HG02642 (cell line): ENCODE measurements at regions not wholly inside any gene's neighbourhood (a gene's known extent, or its start where the extent isn't known, plus 50 kb on each side); places are given as distances from the start of the nearest gene placed in this dataset.

Experiments
- ATAC-seq: cut with Tn5 transposase; IDR thresholded peaks from one replicate; pipeline ENCODE4 v1.9.1; 2021; ENCODE audit warnings: mild to moderate bottlenecking; ENCODE audit not compliant: unreplicated experiment, poor library complexity

DNA sequence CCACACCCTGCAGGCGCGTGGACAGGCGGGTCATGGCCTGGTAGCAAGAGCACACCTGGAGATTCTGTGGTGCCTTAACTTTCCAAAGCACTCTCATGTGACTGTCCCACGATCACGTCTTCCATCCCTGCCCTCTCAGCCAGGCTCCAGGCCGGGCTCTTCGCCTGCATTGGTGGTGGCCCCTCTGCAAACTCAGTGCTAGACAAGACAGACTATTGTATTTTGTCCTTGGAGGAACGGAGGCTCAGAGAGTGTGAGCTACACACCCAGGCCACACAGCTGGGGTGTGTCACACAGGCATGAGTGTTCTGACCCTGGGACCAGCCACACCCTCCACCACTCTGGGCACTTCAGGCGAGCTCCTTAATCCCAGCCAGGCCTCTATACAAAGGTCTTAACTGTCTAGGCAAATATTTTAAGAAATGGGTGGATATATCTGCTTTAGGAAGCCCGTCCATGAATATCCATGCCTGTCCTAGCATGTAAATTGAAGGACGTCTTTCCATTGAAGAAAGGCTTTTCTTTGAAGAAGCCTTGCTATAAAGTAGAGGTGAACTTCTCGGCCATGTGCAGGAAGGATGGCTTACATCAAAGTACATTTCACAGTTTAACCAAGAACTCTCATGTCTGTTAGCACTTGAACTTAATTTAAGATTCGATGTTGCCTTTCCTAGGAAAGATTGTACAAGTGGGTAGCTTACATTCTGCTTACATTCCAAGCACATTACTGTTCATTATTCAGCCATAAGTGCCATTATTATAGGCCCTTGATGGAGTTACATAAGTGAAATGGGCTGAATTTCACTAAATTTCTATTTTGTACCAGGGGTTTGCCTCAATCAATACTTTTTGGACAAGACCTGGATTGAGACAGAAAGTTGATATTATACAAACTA, 263.9 kb downstream of the DLL1 start:
- ATAC-seq: no peak

DNA sequence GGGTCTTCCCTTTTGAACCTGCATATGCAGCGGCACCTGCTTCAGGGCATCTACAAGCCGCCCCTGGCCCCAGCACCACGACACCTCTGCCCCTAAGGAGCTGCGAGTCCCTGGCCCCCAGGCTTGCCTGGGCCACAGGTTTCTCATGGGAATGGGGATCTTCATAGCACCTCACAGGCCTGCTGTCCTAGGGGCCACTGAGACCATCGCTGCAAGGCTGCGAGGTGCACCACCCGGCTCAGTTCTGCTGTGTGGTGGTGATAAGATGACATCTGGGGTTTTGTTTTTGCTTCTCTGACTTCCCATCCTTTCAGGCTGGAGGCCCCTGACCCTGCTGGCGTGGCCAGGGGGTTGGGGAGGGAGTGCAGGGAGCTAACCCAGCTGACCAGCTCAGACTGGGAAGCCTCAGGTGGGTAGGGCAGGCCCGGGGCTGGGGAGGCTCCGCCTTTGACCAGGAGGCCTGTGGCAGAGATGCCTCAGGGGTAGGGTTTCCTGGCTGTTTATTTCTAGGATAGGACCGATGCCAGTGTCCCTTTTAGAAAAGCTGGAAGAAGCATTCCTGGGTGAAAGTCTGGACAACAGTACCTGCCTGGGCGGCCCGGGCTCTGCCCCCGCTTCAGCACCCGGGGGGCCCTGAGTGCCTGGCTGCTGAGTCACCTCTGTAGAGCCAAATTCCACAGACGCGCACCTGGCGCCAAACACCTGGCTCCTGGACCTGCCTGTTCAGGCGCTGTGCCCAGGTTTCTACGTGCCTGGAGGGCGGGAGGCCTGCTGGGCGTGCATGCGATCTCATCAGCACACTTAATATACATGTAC, 264.7 kb downstream of the DLL1 start:
- ATAC-seq: no peak

DNA sequence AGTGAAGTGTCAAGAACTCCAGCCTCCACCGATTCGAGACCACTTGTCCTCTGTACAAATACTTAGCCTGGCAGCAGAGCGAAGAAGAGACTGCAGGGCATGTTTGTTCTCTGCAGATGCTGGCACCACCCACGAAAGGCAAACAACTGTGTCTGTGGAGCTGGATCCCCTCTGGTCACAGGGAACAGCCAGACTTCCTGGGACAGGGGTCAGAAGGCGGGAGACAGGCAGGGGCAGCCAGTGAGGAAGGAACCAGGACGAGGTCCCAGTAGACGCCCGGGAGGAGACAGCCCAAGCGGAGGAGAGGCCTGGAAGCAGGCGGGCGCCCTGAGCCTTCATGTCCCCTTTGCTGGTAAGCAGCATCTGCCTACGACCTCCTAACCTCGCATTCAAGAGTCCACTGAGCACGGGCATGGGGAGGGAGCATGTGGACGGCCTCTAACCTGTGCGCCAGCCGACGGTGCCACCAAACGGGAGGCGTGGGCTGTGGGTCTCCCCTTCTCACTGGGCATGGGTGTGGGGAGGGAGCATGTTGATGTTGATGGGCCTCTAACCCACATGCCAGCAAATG, 265.5 kb downstream of the DLL1 start:
- no peak for ATAC-seq

DNA sequence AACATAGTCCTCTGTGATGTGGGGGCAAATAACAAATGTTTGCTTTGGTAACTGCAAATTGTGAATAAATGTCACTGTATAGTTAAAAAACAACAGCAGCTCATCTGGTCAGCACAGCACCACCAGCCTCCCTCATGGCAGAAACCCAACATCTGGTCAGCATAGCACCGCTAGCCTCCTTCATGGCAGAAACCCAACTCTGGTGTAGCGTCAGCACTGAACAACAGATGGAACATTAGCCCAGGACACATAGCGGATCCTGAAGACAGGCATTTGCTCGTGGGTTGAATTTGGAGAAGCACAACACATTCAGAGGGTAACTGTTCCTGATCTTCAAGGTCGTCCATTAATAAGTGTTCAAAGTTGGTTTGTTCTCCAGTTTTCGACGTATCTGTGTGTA, 265.9 kb downstream of the DLL1 start:
- ATAC-seq: no peak

DNA sequence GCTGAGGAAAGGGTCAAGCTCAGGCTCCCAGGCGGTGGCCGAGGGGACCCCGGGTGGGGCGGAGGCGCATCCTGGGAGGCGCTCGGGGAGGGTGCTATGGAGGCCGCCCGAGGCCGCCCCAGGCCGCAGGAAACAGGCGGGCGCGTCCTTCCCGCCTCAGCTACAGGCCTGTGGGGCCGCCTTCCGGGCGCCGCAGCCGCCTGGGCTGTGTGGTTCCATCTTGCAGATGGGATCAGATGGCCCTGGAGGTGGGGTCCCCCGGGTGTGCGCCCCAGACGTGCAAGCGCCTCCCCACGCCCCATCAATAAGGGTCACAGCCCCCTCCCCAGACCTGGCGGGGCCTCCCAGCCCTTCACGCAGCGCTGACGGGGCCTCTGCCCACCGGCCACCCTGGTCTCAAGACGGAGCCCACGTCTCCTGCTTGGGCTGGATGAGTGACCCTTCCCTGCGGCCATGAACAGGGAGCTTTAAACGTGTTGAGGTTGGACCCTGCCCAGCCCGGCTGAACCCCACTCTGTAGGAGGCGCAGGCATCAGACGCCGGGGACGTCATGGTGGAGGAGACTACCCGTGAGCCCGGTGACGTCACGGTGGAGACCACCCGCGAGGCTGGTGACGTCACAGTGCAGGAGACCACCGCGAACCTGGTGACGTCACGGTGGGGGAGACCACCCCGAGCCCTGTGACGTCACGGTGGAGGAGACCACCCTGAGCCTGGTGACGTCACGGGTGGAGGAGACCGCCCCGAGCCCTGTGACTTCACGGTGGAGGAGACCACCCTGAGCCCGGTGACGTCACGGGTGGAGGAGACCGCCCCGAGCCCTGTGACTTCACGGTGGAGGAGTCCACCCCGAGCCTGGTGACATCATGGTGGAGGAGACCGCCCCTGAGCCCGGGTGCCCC, 267.0 kb downstream of the DLL1 start:
- no peak for ATAC-seq

DNA sequence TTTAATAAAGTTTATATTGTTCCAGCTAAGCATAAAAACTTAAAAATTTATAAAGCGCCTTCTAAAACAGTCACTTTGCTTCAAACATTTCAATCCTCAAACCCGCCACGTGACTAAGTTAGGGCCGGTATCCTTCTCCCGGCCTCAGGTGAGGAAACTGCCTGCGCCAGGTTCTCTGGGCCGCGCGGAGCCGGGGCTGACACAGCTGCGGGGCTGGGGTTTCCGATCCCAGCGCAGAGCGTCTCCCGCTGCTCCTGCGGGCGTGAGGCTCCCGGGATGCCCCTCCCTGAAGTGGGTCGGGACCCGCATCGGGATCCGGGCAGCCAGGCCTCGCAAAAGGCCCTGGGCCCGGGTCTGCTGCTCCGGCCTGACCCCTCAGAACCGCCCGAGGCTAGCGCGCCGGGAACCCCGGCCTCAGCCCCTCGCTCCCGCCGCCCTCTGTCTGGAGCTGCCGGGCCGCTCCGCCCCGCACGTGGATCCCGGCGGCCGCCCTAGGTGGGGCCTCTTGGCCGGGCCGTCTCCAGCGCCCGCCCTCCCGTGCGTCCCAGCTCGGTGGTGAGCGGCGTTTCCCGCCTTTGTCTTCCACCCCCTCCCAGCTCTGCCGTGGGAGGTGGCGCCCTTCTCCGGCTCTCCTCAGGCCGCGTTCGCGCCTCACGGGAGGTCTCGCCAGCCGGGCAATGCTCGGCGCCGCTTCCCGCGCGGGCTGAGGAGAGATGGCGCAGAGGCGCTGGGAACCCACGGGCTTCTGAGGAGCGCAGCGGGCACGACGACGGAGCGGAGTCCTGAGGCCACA, 267.9 kb downstream of the DLL1 start:
- no peak for ATAC-seq

DNA sequence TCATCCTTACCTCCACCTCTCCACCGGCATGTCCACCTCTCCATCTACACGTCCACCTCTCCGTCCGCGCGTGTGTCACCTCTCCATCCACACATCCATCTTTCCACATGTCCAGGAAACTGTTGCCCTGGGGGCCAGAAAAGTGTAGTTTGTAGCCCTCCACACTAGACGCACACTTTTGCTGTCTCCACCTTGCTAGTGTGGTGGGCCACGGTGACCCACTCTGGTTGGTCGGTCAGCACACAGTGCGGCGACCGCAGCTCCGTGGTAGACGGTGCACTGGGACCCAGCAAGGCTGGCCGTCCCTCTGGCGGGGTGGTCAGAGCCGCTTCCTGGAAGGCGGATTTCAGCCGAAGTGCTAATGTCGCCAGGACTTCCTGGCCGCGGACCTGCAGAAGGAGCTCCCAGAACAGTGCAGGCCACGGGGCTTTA, 268.6 kb downstream of the DLL1 start:
- no peak for ATAC-seq

DNA sequence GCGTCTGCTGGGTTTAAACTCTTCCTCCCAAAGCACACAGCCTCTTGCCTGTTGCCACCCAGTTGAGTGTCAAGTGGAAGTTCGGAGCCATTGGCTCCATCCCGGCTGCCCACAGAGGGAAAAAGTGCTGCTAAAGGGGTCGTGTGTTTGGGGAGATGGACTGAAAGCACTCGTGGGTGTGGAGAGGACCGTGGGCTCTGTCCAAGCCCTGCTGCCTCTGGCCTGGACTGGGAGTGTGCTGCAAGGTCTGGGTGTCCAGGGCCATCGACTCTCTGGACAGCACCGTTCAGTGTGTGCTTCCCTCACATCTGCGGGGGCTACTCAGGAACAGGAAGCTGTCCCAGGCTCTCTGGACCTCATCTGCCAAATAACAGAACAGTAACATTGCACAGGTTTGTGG, 269.3 kb downstream of the DLL1 start:
- ATAC-seq: no peak

DNA sequence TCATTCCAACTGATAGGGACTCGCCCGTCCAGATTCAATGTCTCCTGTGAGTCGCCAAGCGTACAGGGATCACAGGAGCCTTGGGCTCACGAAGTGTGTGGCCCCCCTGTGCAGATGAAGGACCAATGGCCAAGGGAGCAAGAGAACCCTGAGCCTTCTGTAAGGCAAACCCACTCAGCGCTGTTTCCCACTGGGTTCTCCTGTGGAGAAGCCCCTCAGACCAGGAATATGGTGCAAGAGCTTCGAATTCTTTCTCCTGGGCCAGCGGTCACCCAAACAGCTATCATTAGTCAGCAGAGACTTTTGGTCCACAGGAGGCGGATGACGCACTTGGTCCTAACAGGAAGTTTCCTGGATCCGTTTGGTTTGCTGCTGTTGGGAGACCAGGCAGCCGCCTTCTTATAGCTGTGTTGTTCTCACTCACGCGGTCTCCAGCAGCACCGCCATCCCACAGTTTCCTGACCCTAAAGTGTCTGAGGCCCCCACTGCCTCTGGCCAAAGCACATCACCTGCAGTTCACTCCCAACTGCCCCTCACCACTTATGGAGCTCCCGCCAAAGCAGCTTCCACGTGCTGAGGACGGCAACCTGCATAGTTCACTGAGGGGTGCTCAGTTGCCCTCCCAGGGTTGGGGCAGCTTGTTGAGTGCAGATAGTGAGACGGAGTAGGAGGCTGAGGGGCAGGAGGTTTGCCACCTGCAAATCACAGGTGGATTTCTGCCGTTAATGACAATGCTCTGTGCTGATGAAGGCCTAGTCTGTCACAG, 268.6 kb downstream of the ERMARD start:
- no peak for ATAC-seq

DNA sequence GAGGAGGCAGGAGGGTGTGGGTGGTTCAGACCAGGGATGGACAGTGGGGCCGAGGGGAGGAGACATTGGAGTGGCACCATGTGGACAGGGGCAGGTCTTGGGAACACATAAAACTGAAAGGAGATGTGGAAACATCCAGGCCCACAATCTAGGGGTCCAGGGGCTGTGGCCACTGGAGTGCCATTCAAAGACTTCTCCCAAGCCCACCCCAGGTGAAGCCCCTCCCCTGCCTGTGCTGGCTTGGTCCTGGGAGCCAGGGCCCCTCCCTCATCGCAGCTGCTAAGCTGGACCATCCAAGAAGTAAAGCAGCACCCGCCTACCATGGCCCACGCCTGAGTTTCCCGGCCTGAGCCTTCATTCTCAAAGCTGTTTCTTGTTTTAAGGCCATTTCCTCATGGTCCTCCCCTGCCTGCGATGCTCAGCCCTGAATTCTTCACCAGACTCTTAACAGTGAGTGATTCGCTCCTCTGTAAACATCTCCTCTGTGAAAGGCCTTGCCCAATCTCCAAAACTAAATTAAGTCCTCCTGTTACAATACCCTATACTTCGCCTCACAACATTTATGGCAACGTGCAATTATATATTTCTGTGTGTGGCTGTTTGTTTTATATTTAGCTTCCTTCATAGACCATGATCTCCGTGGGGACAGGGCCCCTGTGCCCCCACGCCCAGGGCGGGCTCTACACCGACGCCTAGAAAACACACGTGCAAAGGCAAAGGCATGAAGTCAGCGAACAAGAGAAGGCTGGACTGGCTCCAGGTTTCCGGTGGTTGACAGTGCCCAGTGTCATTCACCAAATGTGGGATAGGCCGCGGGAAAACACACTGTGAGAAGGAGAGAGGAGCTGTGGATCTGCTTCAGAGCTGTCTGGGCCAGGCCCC, 267.8 kb downstream of the ERMARD start:
- ATAC-seq: no peak

DNA sequence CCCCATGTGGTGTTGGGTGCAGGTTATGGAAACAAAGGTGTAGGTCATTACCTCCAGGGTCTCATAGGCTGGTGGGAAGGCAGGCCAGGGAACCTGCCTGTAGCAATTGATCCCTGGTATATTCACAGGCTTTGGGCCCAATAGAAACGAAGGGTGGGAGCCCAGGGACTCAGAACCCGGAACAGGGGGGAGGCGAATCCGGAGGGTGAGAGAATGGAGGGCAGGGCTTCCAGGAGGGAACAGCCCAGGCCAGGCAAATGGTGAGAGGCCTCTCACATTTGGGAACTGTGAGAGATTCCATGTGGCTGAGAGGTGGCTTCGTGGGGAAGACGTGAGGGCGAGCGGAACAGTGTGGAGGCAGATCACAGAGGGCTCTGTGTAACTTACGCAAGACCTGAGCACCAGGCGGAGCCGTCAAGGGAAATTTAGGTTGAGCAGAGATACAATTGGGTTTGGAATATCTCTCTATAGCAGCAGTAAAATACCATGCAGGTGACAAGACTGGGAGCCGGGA, 267.1 kb downstream of the ERMARD start:
- no peak for ATAC-seq

DNA sequence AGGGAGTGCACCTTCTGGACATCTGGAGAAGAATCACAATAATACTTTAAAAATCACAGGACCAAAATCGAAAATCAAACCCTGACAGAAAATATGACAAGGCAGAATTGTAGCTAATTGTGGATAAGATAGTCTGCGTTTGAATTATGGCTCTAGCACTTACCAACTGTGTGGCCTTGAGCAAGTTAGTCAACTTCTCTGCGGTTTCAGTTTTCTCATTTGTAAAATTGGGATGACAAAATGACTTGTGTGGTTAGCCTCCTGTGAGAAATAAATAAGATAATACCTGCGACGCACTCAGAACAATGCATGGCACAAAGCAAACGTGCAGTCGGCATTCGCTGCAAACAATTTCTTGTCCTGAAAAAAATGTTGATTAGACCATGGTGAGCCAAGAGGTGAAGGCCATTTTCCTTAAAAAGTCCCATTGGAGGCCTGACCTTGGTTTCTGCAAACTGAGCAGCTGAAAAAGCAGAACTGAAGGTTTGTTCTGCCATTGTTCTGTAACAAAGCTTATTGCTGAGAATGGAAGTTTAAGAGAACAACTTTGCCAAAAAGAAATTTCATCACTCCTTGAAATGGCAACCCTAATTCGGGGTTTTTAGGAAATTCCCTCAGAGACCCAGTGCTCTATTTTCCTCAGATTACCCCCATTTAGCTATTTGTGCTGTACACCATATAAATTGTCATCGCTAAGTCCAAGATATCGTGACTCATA, 266.3 kb downstream of the ERMARD start:
- no peak for ATAC-seq

DNA sequence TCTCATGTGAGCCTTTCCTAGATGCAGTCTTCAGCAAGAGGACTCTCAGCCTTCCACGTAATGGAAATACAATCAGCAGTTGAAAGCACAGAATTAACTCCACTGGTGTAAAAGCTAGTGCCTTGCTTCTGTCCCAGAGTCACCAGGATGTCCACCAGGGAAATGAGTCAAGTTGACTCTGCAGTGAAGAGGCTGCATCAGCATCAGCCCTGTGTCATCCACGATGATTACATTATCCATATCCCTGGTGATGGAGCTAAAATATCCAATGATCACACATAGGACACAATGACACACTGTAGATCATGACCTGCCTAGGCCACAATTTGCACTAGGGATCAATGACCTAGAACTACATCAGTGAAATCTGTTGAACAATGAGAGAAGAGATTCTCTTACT, 262.4 kb downstream of the ERMARD start:
- no peak for ATAC-seq

DNA sequence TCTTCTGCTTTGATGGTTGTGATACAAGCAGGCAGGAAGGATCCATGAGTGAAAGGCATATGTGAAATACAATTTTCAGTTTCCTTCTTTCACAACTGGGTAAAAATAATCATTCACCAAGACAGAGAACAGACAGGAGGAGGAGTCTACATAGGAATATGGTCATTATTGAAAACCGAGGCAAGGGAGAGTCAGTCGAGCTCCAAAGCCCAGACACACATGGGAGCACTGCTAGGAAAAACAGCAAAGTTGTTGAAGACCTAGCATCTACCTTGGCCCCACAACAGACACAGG, 260.6 kb downstream of the ERMARD start:
- ATAC-seq: no peak

DNA sequence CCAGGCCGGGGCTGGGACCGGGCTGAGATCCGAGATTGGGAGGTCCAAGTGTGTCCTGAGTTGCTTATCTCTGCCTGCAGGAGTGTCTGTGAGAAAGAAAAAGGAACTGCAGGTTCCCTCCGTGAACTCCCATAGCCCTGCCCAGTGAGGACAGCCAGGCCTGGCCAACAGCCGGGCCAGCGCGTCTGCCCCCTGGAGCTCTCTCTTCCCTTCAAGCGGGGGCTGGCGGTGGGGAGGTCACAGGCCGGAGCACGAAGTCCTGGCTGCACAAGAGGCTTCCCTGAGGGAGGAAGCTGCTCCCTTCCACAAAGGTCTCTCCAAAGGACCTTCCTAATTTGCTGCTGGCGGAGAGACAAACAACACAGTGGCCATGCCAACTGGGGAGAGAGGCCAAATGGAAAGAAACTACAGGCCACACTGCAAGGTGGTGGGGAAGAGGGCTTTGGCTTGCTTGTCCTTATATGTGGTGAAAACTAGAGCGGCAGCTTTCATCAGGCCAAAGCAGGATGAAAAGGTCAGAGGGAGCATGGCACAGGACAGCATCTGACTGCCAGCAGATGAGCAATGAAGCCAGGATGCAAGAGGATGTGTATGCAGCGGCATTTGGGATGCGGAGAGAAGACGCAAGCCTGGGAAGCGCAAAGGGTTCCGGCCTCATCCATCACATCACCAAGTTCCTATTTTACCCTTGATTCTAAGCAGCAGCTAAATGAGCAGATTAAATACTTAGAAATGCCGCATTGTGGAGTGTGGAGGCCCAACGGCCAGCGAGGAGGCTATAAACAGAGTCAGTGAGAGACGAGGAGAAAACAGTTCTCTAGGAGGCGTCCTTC, 260.0 kb downstream of the ERMARD start:
- ATAC-seq: no peak

DNA sequence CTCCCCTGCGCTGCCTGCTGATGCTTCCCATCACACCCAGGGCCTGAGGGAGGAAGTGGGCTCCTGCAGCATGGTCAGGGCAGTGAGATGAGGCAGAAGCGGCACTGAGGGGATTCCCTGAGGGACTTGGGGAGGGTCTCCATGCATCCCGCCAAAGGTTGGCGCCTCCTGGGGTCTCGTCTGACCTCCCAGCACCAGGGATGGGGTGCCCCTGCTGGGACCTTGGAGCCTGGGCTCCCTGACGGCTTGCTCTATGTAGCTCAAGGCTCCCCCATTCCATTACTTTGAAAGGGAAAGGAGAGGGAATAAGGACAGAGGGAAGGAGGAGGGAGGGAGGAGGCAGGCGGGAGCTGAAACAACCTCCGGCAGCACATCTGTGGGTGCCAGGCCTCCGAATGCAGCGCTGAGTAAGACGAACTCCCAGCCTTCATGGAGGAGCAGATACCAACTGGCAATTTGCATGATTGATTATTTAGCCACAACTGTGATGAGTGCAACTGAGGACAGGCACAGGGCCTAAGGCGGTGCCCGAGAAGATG, 259.3 kb downstream of the ERMARD start:
- no peak for ATAC-seq
